OCI-LY3 (cell line): ENCODE measurements at regions not wholly inside any gene's neighbourhood (a gene's known extent, or its start where the extent isn't known, plus 50 kb on each side); places are given as distances from the start of the nearest gene placed in this dataset.

Experiments used
- EZH2phosphoT487 ChIP-seq: fragments of 200-600 bp; shearing (Covaris generic); IDR thresholded peaks from 2 replicates; pipeline ENCODE4 v1.6.1; 2018; ENCODE audit warnings: antibody characterized with exemption, mixed run types, low read depth
- TF ChIP-seq, protein P1 (sequence below): fragments of 200-600, 300-600 bp; sonication (generic); IDR thresholded peaks from 2 replicates; pipeline ENCODE4 v1.5.1; 2014; ENCODE audit warnings: antibody characterized with exemption, low read length, low read depth

DNA sequence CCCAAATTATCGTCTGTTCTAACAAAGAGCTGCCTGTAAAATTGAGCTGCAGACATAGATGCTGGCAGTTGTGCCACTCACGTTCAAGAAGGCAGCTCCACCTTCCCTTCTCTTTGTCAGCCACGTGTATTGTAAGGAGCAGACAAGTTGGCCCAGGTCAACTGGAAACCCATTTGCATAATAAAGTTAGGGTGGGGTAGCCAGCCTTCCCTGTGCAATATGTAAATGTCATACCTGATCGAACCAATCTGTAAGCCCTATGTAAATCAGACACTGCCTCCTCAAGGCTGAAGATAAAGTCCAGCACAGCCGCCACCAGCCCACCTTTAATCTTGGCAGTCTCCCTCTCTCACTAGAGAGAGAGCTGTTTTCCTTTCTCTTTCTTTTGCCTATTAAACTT, 117.2 kb downstream of the TMEM144 start:
- TF ChIP-seq, protein P1, sequence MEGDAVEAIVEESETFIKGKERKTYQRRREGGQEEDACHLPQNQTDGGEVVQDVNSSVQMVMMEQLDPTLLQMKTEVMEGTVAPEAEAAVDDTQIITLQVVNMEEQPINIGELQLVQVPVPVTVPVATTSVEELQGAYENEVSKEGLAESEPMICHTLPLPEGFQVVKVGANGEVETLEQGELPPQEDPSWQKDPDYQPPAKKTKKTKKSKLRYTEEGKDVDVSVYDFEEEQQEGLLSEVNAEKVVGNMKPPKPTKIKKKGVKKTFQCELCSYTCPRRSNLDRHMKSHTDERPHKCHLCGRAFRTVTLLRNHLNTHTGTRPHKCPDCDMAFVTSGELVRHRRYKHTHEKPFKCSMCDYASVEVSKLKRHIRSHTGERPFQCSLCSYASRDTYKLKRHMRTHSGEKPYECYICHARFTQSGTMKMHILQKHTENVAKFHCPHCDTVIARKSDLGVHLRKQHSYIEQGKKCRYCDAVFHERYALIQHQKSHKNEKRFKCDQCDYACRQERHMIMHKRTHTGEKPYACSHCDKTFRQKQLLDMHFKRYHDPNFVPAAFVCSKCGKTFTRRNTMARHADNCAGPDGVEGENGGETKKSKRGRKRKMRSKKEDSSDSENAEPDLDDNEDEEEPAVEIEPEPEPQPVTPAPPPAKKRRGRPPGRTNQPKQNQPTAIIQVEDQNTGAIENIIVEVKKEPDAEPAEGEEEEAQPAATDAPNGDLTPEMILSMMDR: no peak
- no peak for TF ChIP-seq EZH2phosphoT487
